ENCODE measurements at regions not wholly inside any gene's neighbourhood (a gene's known extent, or its start where the extent isn't known, plus 50 kb on each side); places are given as distances from the start of the nearest gene placed in this dataset.

DNA sequence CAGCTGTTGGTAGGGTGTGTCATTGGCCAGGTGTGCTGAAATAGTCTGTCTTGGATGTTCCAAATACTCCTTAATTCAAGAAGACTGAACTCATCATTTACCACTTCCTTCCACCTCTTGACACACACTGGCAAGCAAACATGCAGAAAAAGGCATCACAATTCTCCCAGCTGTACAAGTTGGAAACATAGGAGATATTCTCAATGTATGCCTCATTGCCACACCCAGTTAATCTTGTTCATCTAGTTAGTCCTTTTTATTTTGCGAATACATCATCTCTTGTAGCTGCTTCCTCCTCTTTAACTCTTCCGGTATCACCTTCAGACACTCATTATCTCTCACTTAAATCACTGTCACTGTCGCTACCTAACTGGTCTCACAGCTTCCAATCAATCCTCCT is 75.1 kb upstream of the GOT2 start:
- no peaks in the 10 kb centered on the region for H3K79me2 ChIP-seq (ENCODE audit: insufficient read depth, low read length)
- H3K36me3 ChIP-seq (ENCODE audit: low read length), result no peaks in the 10 kb centered on the region
- no peak overlapping the region for H2AFZ ChIP-seq (ENCODE audit: low read depth, low read length, severe bottlenecking)
- no peak overlapping the region for H3K4me2 ChIP-seq (ENCODE audit: low read depth, low read length, poor library complexity, severe bottlenecking)
- no peaks in the 10 kb centered on the region for H4K20me1 ChIP-seq (ENCODE audit: low read depth, low read length)
- no peak overlapping the region for H3K9ac ChIP-seq (ENCODE audit: low read length)
- H3K27ac ChIP-seq (ENCODE audit: low read depth, low read length), result no peak overlapping the region
- H3K9me3 ChIP-seq (ENCODE audit: insufficient read depth, low read length), result no peaks in the 10 kb centered on the region
- H3K4me3 ChIP-seq (ENCODE audit: insufficient read depth, low read length, poor library complexity, severe bottlenecking), result no peak overlapping the region
- H3F3A ChIP-seq (ENCODE audit: insufficient read depth), result no peaks in the 10 kb centered on the region
- no peaks in the 10 kb centered on the region for H3K27me3 ChIP-seq (ENCODE audit: low read length)
- TF ChIP-seq, protein P1, sequence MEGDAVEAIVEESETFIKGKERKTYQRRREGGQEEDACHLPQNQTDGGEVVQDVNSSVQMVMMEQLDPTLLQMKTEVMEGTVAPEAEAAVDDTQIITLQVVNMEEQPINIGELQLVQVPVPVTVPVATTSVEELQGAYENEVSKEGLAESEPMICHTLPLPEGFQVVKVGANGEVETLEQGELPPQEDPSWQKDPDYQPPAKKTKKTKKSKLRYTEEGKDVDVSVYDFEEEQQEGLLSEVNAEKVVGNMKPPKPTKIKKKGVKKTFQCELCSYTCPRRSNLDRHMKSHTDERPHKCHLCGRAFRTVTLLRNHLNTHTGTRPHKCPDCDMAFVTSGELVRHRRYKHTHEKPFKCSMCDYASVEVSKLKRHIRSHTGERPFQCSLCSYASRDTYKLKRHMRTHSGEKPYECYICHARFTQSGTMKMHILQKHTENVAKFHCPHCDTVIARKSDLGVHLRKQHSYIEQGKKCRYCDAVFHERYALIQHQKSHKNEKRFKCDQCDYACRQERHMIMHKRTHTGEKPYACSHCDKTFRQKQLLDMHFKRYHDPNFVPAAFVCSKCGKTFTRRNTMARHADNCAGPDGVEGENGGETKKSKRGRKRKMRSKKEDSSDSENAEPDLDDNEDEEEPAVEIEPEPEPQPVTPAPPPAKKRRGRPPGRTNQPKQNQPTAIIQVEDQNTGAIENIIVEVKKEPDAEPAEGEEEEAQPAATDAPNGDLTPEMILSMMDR (IDR thresholded peaks at IDR 0.05; ENCODE audit: insufficient read depth, low read length, poor library complexity, severe bottlenecking), result no peak
- TF ChIP-seq EZH2phosphoT487 (conservative IDR thresholded peaks at IDR 0.05; ENCODE audit: low read length), result no peak
- H3K9me2 ChIP-seq (replicated peaks; ENCODE audit: insufficient read depth, low read length), result no peaks in the 10 kb centered on the region

DNA sequence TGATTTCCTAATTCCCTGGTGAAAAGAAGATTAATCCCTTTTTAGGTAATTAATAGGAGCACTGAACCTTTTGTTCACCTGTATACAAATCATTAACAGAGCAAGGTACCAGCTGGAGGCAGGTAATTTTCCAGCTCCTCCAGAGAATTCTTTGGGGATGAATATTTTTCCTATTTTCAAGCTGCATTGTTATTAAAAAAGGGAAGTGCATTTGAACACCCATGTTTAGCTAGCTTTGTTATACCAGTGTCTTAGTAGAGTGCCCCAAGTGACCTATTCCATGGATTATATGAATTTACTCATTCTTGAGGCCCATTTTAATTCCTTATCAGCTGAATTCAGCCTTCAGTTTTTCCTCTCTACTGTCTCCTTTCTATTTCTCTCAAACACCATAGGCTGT is 73.2 kb upstream of the GOT2 start:
- Histone ChIP-seq H4K20me1 (ENCODE audit: low read depth, low read length) (no peaks in the 10 kb centered on the region), H2AFZ (ENCODE audit: low read depth, low read length, severe bottlenecking) (no peak overlapping the region), H3K79me2 (ENCODE audit: insufficient read depth, low read length) (no peaks in the 10 kb centered on the region), H3K27ac (ENCODE audit: low read depth, low read length) (no peak overlapping the region), H3K9me3 (ENCODE audit: insufficient read depth, low read length) (no peaks in the 10 kb centered on the region), H3K9me2 (replicated peaks; ENCODE audit: insufficient read depth, low read length) (no peaks in the 10 kb centered on the region), H3K27me3 (ENCODE audit: low read length) (no peaks in the 10 kb centered on the region), H3K4me2 (ENCODE audit: low read depth, low read length, poor library complexity, severe bottlenecking) (no peak overlapping the region), H3K36me3 (ENCODE audit: low read length) (no peaks in the 10 kb centered on the region), H3K4me3 (ENCODE audit: insufficient read depth, low read length, poor library complexity, severe bottlenecking) (no peak overlapping the region), H3K9ac (ENCODE audit: low read length) (no peak overlapping the region), H3F3A (ENCODE audit: insufficient read depth) (no peaks in the 10 kb centered on the region)
- no peak for TF ChIP-seq EZH2phosphoT487 (conservative IDR thresholded peaks at IDR 0.05; ENCODE audit: low read length)
- TF ChIP-seq, protein P1 (IDR thresholded peaks at IDR 0.05; ENCODE audit: insufficient read depth, low read length, poor library complexity, severe bottlenecking), result no peak

DNA sequence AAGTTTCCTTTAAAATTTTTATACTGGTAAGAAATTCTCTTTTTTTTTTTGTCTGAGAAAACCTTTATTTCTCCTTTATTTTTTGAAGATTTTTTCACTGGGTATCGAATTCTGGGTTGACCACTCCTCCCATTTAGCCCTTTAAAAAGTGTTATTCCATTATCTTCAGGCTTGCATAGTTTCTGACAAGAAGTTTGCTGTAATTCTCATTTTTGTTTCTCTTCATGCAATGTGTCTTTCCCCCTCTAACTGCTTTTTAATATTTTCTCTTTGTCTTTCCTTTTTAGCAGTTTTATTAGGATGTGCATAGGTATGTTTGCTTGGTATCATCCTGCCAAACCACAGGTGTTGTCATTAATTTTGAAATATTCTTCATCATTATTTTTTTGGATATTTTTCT is 67.7 kb upstream of the GOT2 start:
- Histone ChIP-seq H3K9me3 (ENCODE audit: insufficient read depth, low read length) (no peaks in the 10 kb centered on the region), H2AFZ (ENCODE audit: low read depth, low read length, severe bottlenecking) (no peak overlapping the region), H3F3A (ENCODE audit: insufficient read depth) (no peaks in the 10 kb centered on the region), H3K4me2 (ENCODE audit: low read depth, low read length, poor library complexity, severe bottlenecking) (no peak overlapping the region), H4K20me1 (ENCODE audit: low read depth, low read length) (no peaks in the 10 kb centered on the region), H3K4me3 (ENCODE audit: insufficient read depth, low read length, poor library complexity, severe bottlenecking) (no peak overlapping the region), H3K9ac (ENCODE audit: low read length) (no peak overlapping the region), H3K27me3 (ENCODE audit: low read length) (no peaks in the 10 kb centered on the region), H3K9me2 (replicated peaks; ENCODE audit: insufficient read depth, low read length) (no peaks in the 10 kb centered on the region), H3K79me2 (ENCODE audit: insufficient read depth, low read length) (no peaks in the 10 kb centered on the region), H3K27ac (ENCODE audit: low read depth, low read length) (no peak overlapping the region), H3K36me3 (ENCODE audit: low read length) (no peaks in the 10 kb centered on the region)
- no peak for TF ChIP-seq EZH2phosphoT487 (conservative IDR thresholded peaks at IDR 0.05; ENCODE audit: low read length)
- TF ChIP-seq, protein P1 (IDR thresholded peaks at IDR 0.05; ENCODE audit: insufficient read depth, low read length, poor library complexity, severe bottlenecking), result no peak

Measured in SU-DHL-6 (cell line).